ENCODE measurements at regions not wholly inside any gene's neighbourhood (a gene's known extent, or its start where the extent isn't known, plus 50 kb on each side); places are given as distances from the start of the nearest gene placed in this dataset.

DNA sequence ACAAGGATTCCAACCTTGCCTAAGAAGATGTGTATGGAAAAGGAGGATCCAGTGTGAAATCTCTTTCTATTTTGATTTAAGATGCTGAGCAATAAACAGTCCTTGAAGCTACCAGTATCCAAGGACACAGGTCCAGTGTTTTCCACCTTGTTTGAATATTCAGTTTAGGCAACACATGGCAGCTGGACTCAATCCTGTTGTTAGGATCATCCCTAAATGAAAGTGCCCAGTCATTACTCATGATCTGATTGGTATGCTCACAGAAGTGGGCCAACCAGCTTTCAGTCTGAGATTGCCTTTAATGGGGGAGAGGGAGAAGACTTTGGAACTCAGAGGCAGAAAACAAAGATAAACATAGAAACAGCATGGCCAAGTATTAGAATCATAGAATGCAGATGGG is 355.7 kb upstream of the ADAMTSL1 start:
- Histone ChIP-seq H3K27ac (ENCODE audit: poor library complexity, severe bottlenecking) (no peak overlapping the region), H3K27me3 (ENCODE audit: insufficient read depth, poor library complexity, severe bottlenecking) (peaks cover 6% of the 10 kb centered on the region), H3K4me1 (ENCODE audit: insufficient read depth, poor library complexity, severe bottlenecking) (no peaks in the 10 kb centered on the region), H3K36me3 (ENCODE audit: low read depth) (no peaks in the 10 kb centered on the region), H3K9me3 (ENCODE audit: severe bottlenecking) (no peaks in the 10 kb centered on the region), H3K4me3 (ENCODE audit: severe bottlenecking) (no peak overlapping the region)
- TF ChIP-seq, protein P1, sequence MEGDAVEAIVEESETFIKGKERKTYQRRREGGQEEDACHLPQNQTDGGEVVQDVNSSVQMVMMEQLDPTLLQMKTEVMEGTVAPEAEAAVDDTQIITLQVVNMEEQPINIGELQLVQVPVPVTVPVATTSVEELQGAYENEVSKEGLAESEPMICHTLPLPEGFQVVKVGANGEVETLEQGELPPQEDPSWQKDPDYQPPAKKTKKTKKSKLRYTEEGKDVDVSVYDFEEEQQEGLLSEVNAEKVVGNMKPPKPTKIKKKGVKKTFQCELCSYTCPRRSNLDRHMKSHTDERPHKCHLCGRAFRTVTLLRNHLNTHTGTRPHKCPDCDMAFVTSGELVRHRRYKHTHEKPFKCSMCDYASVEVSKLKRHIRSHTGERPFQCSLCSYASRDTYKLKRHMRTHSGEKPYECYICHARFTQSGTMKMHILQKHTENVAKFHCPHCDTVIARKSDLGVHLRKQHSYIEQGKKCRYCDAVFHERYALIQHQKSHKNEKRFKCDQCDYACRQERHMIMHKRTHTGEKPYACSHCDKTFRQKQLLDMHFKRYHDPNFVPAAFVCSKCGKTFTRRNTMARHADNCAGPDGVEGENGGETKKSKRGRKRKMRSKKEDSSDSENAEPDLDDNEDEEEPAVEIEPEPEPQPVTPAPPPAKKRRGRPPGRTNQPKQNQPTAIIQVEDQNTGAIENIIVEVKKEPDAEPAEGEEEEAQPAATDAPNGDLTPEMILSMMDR (IDR thresholded peaks at IDR 0.05; ENCODE audit: poor library complexity, severe bottlenecking) = no peak
- ATAC-seq (ENCODE audit: low read depth) = no peak
- DNase-seq (ENCODE audit: low spot score) = no peak

DNA sequence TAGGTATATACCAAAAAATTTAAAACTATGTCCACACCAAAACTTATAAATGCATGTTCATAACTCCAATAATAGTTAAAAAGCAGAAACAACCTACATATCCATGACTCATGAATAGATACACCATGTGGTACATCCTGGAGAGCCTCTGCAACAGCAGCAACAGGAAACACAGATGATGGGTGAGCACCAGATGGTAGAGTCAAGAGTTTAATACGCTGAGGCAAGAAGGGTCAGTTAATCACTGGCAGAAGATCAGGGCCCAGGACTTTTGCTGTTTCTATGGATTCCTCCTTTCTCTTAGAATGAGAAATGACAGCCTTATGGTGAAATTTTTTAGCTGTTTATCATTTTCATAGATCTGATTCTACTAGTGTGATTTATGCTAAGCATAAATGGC is 351.8 kb upstream of the ADAMTSL1 start:
- no peak for ATAC-seq (ENCODE audit: low read depth)

DNA sequence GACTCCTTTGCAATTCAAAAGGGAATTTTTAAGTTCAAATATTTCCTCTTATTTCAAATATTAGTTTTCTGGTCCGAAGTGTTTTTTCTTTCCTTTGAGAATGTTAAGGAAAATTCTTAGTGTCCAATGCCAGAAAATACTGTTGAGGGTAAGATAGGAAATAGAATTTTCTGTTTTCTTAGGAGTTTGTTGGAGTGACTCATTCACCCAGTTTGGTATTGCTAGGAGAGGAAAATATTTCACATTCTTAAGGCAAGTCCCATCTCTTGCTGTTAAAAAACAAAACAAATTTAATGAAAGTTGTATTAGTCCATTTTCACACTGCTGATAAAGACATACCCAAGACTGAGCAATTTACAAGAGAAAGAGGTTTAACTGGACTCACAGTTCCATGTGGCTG is 349.2 kb upstream of the ADAMTSL1 start:
- DNase-seq (ENCODE audit: low spot score) = no peak
- no peak for ATAC-seq (ENCODE audit: low read depth)

More for the DNA sequence above, 351.8 kb upstream of the ADAMTSL1 start:
- TF ChIP-seq, protein P1 (IDR thresholded peaks at IDR 0.05; ENCODE audit: poor library complexity, severe bottlenecking) = no peak
- Histone ChIP-seq H3K36me3 (ENCODE audit: low read depth) (no peaks in the 10 kb centered on the region), H3K27me3 (ENCODE audit: insufficient read depth, poor library complexity, severe bottlenecking) (peaks cover 6% of the 10 kb centered on the region), H3K9me3 (ENCODE audit: severe bottlenecking) (no peaks in the 10 kb centered on the region), H3K27ac (ENCODE audit: poor library complexity, severe bottlenecking) (no peak overlapping the region), H3K4me3 (ENCODE audit: severe bottlenecking) (no peak overlapping the region), H3K4me1 (ENCODE audit: insufficient read depth, poor library complexity, severe bottlenecking) (no peaks in the 10 kb centered on the region)
- no peak for DNase-seq (ENCODE audit: low spot score)

DNA sequence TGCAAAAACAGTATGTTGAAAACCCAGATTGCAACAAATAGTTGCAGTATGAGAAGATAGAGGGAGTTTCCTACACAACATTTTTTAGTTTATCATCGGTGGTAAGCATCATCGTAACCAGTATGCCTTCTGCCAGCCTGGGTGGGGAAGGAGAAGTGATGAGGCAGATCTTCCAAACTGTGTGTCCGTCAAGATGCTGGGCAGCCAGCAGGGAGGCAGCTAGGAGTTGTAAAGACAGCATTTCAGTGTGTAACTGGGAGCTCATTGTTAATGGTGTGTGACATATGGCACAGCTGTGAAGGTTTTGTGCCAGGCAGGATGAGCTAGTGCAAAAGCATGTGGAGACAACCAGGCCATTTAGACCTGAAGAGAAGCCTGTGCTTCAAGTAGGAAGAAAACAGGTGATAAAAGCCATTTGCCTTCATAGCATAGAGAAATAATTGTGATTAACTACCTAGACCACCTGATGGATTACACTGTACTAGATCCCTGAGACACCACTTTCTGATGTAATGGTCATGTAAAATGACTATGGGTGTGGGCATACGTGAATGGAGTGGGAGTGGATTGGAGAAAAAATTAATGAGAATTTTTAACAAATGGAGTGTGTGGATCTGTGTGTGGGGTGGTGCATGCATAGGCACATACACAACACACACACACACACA is 347.0 kb upstream of the ADAMTSL1 start:
- no peak for DNase-seq (ENCODE audit: low spot score)
- no peak for ATAC-seq (ENCODE audit: low read depth)
- H3K4me1 ChIP-seq (ENCODE audit: insufficient read depth, poor library complexity, severe bottlenecking) = no peaks in the 10 kb centered on the region
- H3K36me3 ChIP-seq (ENCODE audit: low read depth) = no peaks in the 10 kb centered on the region
- no peak overlapping the region for H3K4me3 ChIP-seq (ENCODE audit: severe bottlenecking)
- TF ChIP-seq, protein P1 (IDR thresholded peaks at IDR 0.05; ENCODE audit: poor library complexity, severe bottlenecking) = no peak
- no peak overlapping the region for H3K27ac ChIP-seq (ENCODE audit: poor library complexity, severe bottlenecking)
- no peaks in the 10 kb centered on the region for H3K27me3 ChIP-seq (ENCODE audit: insufficient read depth, poor library complexity, severe bottlenecking)
- no peaks in the 10 kb centered on the region for H3K9me3 ChIP-seq (ENCODE audit: severe bottlenecking)

More for the DNA sequence above, 349.2 kb upstream of the ADAMTSL1 start:
- TF ChIP-seq, protein P1 (IDR thresholded peaks at IDR 0.05; ENCODE audit: poor library complexity, severe bottlenecking) = no peak
- H3K36me3 ChIP-seq (ENCODE audit: low read depth) = no peaks in the 10 kb centered on the region
- H3K4me3 ChIP-seq (ENCODE audit: severe bottlenecking) = no peak overlapping the region
- H3K4me1 ChIP-seq (ENCODE audit: insufficient read depth, poor library complexity, severe bottlenecking) = no peaks in the 10 kb centered on the region
- H3K27ac ChIP-seq (ENCODE audit: poor library complexity, severe bottlenecking) = no peak overlapping the region
- peaks cover 3% of the 10 kb centered on the region for H3K27me3 ChIP-seq (ENCODE audit: insufficient read depth, poor library complexity, severe bottlenecking)
- no peaks in the 10 kb centered on the region for H3K9me3 ChIP-seq (ENCODE audit: severe bottlenecking)

DNA sequence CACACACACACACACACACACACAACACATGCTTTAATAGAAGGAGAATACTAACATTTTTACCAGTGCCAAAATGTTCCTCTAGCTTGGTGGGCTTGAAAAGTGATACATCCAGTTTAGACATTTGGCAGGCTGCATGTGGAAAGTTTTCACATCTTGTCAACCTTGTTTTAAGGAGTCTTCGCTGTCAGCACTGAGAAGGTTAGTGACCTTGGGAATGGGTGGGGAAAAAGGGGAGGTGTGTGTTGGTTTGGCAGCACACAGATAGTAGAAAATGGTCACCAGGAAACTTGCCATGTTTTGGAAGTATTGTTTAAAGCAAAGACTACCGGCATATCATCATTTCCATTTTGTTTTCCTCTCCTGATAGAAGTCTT is 346.5 kb upstream of the ADAMTSL1 start:
- Histone ChIP-seq H3K27me3 (ENCODE audit: insufficient read depth, poor library complexity, severe bottlenecking) (no peaks in the 10 kb centered on the region), H3K9me3 (ENCODE audit: severe bottlenecking) (no peaks in the 10 kb centered on the region), H3K27ac (ENCODE audit: poor library complexity, severe bottlenecking) (no peak overlapping the region), H3K36me3 (ENCODE audit: low read depth) (no peaks in the 10 kb centered on the region), H3K4me1 (ENCODE audit: insufficient read depth, poor library complexity, severe bottlenecking) (no peaks in the 10 kb centered on the region), H3K4me3 (ENCODE audit: severe bottlenecking) (no peak overlapping the region)
- ATAC-seq (ENCODE audit: low read depth) = no peak
- DNase-seq (ENCODE audit: low spot score) = no peak
- TF ChIP-seq, protein P1 (IDR thresholded peaks at IDR 0.05; ENCODE audit: poor library complexity, severe bottlenecking) = no peak

Measured in RWPE2 (cell line).